Adrenal gland (tissue), 9 donors: ENCODE measurements at regions not wholly inside any gene's neighbourhood (a gene's known extent, or its start where the extent isn't known, plus 50 kb on each side); places are given as distances from the start of the nearest gene placed in this dataset.

Experiments
- DNase-seq, 7 donors: peaks; one replicate each; pipeline ENCODE4 v3.0.0-alpha.2; 2019 to 2020
- H3K27ac ChIP-seq, 5 donors: fragments of 200-600 bp; sonication (generic) in 4 of 5; 1 replicate in 3 of 5; 2 replicates in 2 of 5; pipeline versions ENCODE4 v1.5.1 to v1.8.0; 2016 to 2020; ENCODE audit warnings: mild to moderate bottlenecking in 1 of 5
- H3K27me3 ChIP-seq: fragments of 200-600 bp; 2 replicates; pipeline ENCODE4 v1.8.0; 2021
- H3K36me3 ChIP-seq, 2 donors: fragments of 200-600 bp; replicated peaks in 1 of 2; 1 replicate in 1 of 2; 2 replicates in 1 of 2; pipeline versions ENCODE4 v1.5.1 to v1.8.0; 2018 to 2022
- H3K4me1 ChIP-seq, 2 donors: fragments of 200-600 bp; replicated peaks in 1 of 2; 1 replicate in 1 of 2; 2 replicates in 1 of 2; pipeline versions ENCODE4 v1.5.1 to v1.8.0; 2018 to 2021
- H3K4me3 ChIP-seq, 4 donors: fragments of 200-600 bp; sonication (generic) in 3 of 4; one replicate each; pipeline ENCODE4 v1.5.1; 2016 to 2018
- H3K9me3 ChIP-seq, 3 donors: fragments of 200-600 bp; sonication (generic) in 1 of 3; replicated peaks in 1 of 3; 1 replicate in 2 of 3; 2 replicates in 1 of 3; pipeline versions ENCODE4 v1.5.1 to v1.8.0; 2016 to 2021
- CTCF ChIP-seq, 6 experiments: fragments of 450-650 bp in 4 of 6; fragments of 200-600 bp in 2 of 6; sonication (generic) in 1 of 6; IDR thresholded peaks; 1 replicate in 5 of 6; 2 replicates in 1 of 6; pipeline versions ENCODE4 v1.5.1 to v1.8.0; 2016 to 2021; ENCODE audit warnings: antibody characterized with exemption in 6 of 6, mild to moderate bottlenecking in 2 of 6, moderate library complexity in 1 of 6
- POLR2A ChIP-seq, 2 donors: fragments of 450-650 bp; IDR thresholded peaks; one replicate each; pipeline ENCODE4 v1.6.1; 2017; ENCODE audit warnings: antibody characterized with exemption in 2 of 2, mild to moderate bottlenecking in 2 of 2, moderate library complexity in 1 of 2
- WGBS, 4 donors: extraction: QIAGEN DNeasy Blood & Tissue Kit in 2 of 4; methylation state at CpG; one replicate each; pipeline versions ENCODE4 v1.1.5 to v1.1.7; 2013 to 2017; 5-methylcytosine and 5-hydroxymethylcytosine counted together
- intact Hi-C, 2 donors: fragments of 100-400 bp; cut with DNase I; formaldehyde crosslinking; loops; one replicate each; pipeline versions ENCODE4 v1.14.1 to v1.15.0; 2022 to 2023
- donor health status: healthy with polysubstance abuse.
- donor health status: Bipolar disorder and iron deficiency.
- donor health status: DM: yes; HTN: yes; CAD: no.
- donor health status: DM: no; HTN: no; CAD: no.
- donor health status: DM: no; HTN: no; CAD: no.

DNA sequence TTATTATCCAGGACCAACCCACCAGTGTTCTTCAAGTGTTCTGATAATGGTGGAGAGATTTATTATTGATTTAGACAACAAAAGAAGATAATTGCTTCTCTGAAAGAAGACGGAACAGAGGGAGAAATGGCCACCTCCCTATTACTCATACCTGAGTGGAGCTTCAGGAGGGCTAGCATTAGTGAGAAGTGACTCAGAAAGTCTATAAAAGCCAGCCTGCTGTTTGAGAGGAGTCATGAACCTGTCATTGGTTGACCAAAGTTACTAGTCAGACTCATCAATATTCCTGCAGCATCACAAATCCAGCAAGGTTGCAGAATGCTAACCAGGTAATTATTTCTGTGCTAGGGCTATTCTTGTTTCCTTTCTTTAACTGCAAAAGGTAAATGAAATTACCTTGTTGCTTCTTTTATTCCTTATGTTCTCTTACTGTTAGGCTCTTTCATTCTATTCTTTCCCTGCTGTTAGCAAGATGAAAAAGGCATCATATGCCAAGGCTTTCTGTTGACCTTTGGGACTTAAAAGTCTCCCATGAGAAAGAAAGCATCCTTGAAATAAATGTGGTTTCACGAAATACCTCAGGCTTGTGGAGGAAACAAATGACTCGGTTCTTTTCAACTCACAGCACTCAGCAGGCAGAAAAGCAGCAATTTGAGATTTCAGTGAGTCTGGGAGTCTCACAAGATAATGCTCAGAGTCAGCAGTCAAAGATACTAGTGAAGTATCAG, 256.4 kb upstream of the PHYHIPL start:
- TF ChIP-seq CTCF (IDR thresholded peaks at IDR 0.05) (no peak), POLR2A (IDR thresholded peaks at IDR 0.05) (no peak)
- H3K4me3 ChIP-seq = peak overlapping the region in 1 of 4 donors; percentile 14
- intact Hi-C loops = no loop called here
- 15 to 26% (median 20%) methylated on average over 3 of the region's 3 CpGs for WGBS, 4 donors
- no peaks in the 10 kb centered on the region for H3K27me3 ChIP-seq
- H3K27ac ChIP-seq = peak overlapping the region in 3 of 5 donors; percentile 23 to 75 (median 72)
- H3K9me3 ChIP-seq = no peaks in the 10 kb centered on the region
- no peaks in the 10 kb centered on the region for H3K36me3 ChIP-seq
- H3K4me1 ChIP-seq = peaks cover 20 to 26% of the 10 kb centered on the region in 2 donors
- DNase-seq = peak in 2 of 7 donors; percentile 23 to 30

DNA sequence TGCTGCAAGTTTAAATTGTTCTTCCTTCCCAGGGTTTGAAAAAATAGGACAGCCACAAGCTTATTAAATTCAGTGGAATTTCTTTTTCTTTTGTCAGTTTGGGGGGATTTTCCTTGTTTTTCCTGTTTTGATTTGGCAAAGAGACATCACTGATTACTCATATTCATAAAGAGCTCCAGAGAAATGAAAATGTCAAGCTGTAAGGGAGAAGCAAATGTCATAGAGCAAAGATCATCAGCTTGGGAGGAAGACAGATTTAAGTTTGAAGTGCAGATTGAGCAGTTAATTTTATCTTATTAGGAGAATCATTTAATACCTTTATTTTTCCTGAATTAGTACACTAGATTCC, 255.8 kb upstream of the PHYHIPL start:
- no peaks in the 10 kb centered on the region for H3K9me3 ChIP-seq
- no peak for TF ChIP-seq POLR2A (IDR thresholded peaks at IDR 0.05)
- TF ChIP-seq CTCF (IDR thresholded peaks at IDR 0.05) = no peak
- H3K4me1 ChIP-seq = peaks cover 20 to 26% of the 10 kb centered on the region in 2 donors
- DNase-seq = no peak
- intact Hi-C loops = no loop called here
- no peaks in the 10 kb centered on the region for H3K27me3 ChIP-seq
- peak overlapping the region in 1 of 4 donors; percentile 14 for H3K4me3 ChIP-seq
- no peaks in the 10 kb centered on the region for H3K36me3 ChIP-seq
- H3K27ac ChIP-seq = peak overlapping the region in 3 of 5 donors; percentile 23 to 75 (median 72)

- no peaks in the 10 kb centered on the region for H3K27me3 ChIP-seq
- peak overlapping the region in 3 of 5 donors; percentile 23 to 75 (median 72) for H3K27ac ChIP-seq
- no peaks in the 10 kb centered on the region for H3K36me3 ChIP-seq
- peak overlapping the region in 1 of 4 donors; percentile 14 for H3K4me3 ChIP-seq
- WGBS, 4 donors = 20 to 48% (median 25%) methylated on average over 2 of the region's 2 CpGs
- intact Hi-C loops = no loop called here
- TF ChIP-seq POLR2A (IDR thresholded peaks at IDR 0.05) (no peak), CTCF (IDR thresholded peaks at IDR 0.05) (no peak)
- H3K4me1 ChIP-seq = peaks cover 20 to 26% of the 10 kb centered on the region in 2 donors
- no peaks in the 10 kb centered on the region for H3K9me3 ChIP-seq
- DNase-seq = no peak
These were observed 255.0 kb upstream of the PHYHIPL start for GRCh38 chr10:58921421-58921855.

- H3K4me1 ChIP-seq = peaks cover 14 to 17% of the 10 kb centered on the region in 2 donors
- 78 to 94% (median 91%) methylated on average over 2 of the region's 2 CpGs for WGBS, 4 donors
- H3K4me3 ChIP-seq = no peak overlapping the region
- intact Hi-C loops = no loop called here
- no peaks in the 10 kb centered on the region for H3K36me3 ChIP-seq
- DNase-seq = no peak
- no peak overlapping the region for H3K27ac ChIP-seq
- H3K9me3 ChIP-seq = no peaks in the 10 kb centered on the region
- TF ChIP-seq CTCF (IDR thresholded peaks at IDR 0.05) = no peak
- no peak for TF ChIP-seq POLR2A (IDR thresholded peaks at IDR 0.05)
- no peaks in the 10 kb centered on the region for H3K27me3 ChIP-seq
These were observed 251.1 kb upstream of the PHYHIPL start for GRCh38 chr10:58925381-58925780.
